Thoracic aorta (tissue), 2 donors: ENCODE measurements at regions not wholly inside any gene's neighbourhood (a gene's known extent, or its start where the extent isn't known, plus 50 kb on each side); places are given as distances from the start of the nearest gene placed in this dataset.

Source experiments
- ATAC-seq: fragments of 150-250 bp; one replicate; pipeline ENCODE4 v1.8.0; 2017; ENCODE audit warnings: low read depth; ENCODE audit not compliant: insufficient number of reproducible peaks, low FRiP score
- DNase-seq: peaks from one replicate; pipeline ENCODE4 v3.0.0-alpha.2; 2020; ENCODE audit warnings: low spot score
- H3K27ac ChIP-seq, 2 donors: fragments of 200-600 bp; sonication (generic); 1 replicate in 1 of 2; 2 replicates in 1 of 2; pipeline ENCODE4 v1.5.1; 2016; ENCODE audit warnings: mild to moderate bottlenecking in 2 of 2, moderate library complexity in 2 of 2
- H3K27me3 ChIP-seq: fragments of 200-600 bp; sonication (generic); replicated peaks from 2 replicates; pipeline ENCODE4 v1.6.0; 2016; ENCODE audit warnings: mild to moderate bottlenecking; ENCODE audit not compliant: insufficient read depth
- H3K36me3 ChIP-seq: fragments of 200-600 bp; sonication (generic); one replicate; pipeline ENCODE4 v1.5.1; 2016
- H3K4me1 ChIP-seq, 2 donors: fragments of 200-600 bp; sonication (generic); 1 replicate in 1 of 2; 2 replicates in 1 of 2; pipeline versions ENCODE4 v1.5.1 to v1.6.0; 2016; ENCODE audit warnings: low read depth in 2 of 2, mild to moderate bottlenecking in 1 of 2; ENCODE audit not compliant: control insufficient read depth in 1 of 2
- H3K4me3 ChIP-seq: fragments of 200-600 bp; sonication (generic); 2 replicates; pipeline ENCODE4 v1.5.1; 2016; ENCODE audit warnings: mild to moderate bottlenecking
- H3K9me3 ChIP-seq: fragments of 200-600 bp; sonication (generic); 2 replicates; pipeline ENCODE4 v1.5.1; 2016
- TF ChIP-seq, protein P1 (sequence below): fragments of 200-600 bp; sonication (generic); IDR thresholded peaks from one replicate; pipeline ENCODE4 v1.5.1; 2019; ENCODE audit warnings: antibody characterized with exemption

GRCh38 chr7:153588586-153588985, 463.6 kb upstream of the DPP6 start:
- TF ChIP-seq, protein P1, sequence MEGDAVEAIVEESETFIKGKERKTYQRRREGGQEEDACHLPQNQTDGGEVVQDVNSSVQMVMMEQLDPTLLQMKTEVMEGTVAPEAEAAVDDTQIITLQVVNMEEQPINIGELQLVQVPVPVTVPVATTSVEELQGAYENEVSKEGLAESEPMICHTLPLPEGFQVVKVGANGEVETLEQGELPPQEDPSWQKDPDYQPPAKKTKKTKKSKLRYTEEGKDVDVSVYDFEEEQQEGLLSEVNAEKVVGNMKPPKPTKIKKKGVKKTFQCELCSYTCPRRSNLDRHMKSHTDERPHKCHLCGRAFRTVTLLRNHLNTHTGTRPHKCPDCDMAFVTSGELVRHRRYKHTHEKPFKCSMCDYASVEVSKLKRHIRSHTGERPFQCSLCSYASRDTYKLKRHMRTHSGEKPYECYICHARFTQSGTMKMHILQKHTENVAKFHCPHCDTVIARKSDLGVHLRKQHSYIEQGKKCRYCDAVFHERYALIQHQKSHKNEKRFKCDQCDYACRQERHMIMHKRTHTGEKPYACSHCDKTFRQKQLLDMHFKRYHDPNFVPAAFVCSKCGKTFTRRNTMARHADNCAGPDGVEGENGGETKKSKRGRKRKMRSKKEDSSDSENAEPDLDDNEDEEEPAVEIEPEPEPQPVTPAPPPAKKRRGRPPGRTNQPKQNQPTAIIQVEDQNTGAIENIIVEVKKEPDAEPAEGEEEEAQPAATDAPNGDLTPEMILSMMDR, result no peak
- ATAC-seq, result no peak
- H3K4me1 ChIP-seq, result no peaks in the 10 kb centered on the region
- no peaks in the 10 kb centered on the region for H3K36me3 ChIP-seq
- no peak overlapping the region for H3K4me3 ChIP-seq
- no peaks in the 10 kb centered on the region for H3K9me3 ChIP-seq
- DNase-seq, result no peak
- H3K27ac ChIP-seq, result no peak overlapping the region
- no peaks in the 10 kb centered on the region for H3K27me3 ChIP-seq

DNA sequence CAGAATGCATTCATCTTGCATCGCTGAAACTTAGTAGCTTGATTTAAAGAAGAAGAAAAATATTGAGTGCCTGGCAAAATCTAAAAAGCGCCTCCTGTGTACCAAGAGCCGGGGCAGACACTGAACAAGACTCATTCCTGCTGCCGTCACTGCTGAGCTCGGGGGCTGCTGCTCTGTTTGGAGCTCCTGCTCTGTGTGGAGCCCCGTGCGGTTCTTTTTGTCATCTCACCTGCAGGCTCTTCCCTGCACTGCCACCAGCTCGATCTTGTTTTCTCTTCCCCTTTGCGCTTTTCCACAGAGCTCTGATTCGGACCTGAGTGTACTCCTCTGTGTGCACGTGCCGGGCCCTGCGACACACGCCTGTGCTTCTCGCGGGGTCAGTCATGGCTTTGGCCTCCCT, 462.1 kb upstream of the DPP6 start:
- Histone ChIP-seq H3K36me3 (no peaks in the 10 kb centered on the region), H3K4me1 (no peaks in the 10 kb centered on the region), H3K9me3 (no peaks in the 10 kb centered on the region), H3K27ac (no peak overlapping the region), H3K4me3 (no peak overlapping the region), H3K27me3 (no peaks in the 10 kb centered on the region)
- no peak for DNase-seq
- ATAC-seq, result no peak
- TF ChIP-seq, protein P1, result no peak

DNA sequence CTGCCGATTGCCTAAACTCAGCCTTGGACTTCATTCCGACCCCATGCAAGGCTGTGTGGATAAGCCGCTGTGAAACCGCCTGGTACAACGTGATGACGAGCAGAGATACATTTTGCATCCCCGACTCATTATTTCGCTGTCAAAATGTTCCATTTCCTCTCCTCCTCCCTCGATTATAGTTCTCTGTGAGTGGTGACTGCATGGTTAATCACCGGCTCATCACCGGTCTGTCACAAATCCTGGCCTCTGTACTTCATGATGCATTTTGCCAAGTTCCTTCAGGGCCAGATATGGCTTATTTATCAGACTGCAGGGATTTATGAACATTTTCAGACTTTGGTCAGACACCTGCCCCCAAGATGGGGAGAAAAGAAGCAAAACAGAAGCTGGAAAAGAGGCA, 461.6 kb upstream of the DPP6 start:
- Histone ChIP-seq H3K36me3 (no peaks in the 10 kb centered on the region), H3K9me3 (no peaks in the 10 kb centered on the region), H3K27me3 (no peaks in the 10 kb centered on the region), H3K4me3 (no peak overlapping the region), H3K4me1 (no peaks in the 10 kb centered on the region), H3K27ac (no peak overlapping the region)
- TF ChIP-seq, protein P1, result no peak
- ATAC-seq (no peak), DNase-seq (no peak)

DNA sequence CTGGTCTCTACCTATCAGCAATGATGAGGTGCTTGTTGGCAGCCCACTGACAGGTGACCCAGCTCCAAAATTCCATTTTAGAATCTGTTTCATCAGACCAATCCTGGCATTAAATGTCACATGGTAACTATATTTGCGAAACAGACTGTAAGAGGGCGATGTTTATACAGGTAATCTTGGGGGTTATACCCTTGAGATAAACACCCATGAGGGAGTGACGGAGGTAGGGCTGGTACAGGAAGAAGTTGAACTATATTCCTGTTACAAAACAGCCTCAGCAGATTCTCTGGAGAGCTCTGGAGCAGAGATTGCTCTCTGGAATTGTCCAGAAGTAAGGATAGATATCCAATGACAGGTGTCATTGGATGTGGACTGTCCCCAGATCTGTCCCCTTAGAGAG, 444.8 kb upstream of the DPP6 start:
- Histone ChIP-seq H3K9me3 (no peaks in the 10 kb centered on the region), H3K4me1 (no peaks in the 10 kb centered on the region), H3K4me3 (no peak overlapping the region), H3K27me3 (no peaks in the 10 kb centered on the region), H3K27ac (no peak overlapping the region), H3K36me3 (no peaks in the 10 kb centered on the region)
- no peak for DNase-seq
- TF ChIP-seq, protein P1, result no peak
- no peak for ATAC-seq

GRCh38 chr7:153616711-153617325, 435.4 kb upstream of the DPP6 start:
- no peak for DNase-seq
- Histone ChIP-seq H3K27me3 (no peaks in the 10 kb centered on the region), H3K9me3 (no peaks in the 10 kb centered on the region), H3K4me3 (no peak overlapping the region), H3K4me1 (no peaks in the 10 kb centered on the region), H3K27ac (no peak overlapping the region), H3K36me3 (no peaks in the 10 kb centered on the region)
- TF ChIP-seq, protein P1, result no peak
- no peak for ATAC-seq
